D721Med (cell line): ENCODE measurements at regions not wholly inside any gene's neighbourhood (a gene's known extent, or its start where the extent isn't known, plus 50 kb on each side); places are given as distances from the start of the nearest gene placed in this dataset.

ENCODE experiments used
- DNase-seq: peaks from one replicate; pipeline ENCODE4 v3.0.0; 2011; ENCODE audit warnings: low spot score; ENCODE audit not compliant: insufficient read length
- FAIRE-seq: peaks from 2 replicates; lab custom pipeline; 2011; peaks lifted over from hg19 to GRCh38; lab: Jason Lieb, UNC
- TF ChIP-seq, protein P1 (sequence below): IDR thresholded peaks from 2 replicates; pipeline ENCODE4 v1.5.1; 2012; ENCODE audit warnings: mild to moderate bottlenecking, control low read depth; ENCODE audit not compliant: insufficient read depth; ENCODE audit errors: missing control alignments

DNA sequence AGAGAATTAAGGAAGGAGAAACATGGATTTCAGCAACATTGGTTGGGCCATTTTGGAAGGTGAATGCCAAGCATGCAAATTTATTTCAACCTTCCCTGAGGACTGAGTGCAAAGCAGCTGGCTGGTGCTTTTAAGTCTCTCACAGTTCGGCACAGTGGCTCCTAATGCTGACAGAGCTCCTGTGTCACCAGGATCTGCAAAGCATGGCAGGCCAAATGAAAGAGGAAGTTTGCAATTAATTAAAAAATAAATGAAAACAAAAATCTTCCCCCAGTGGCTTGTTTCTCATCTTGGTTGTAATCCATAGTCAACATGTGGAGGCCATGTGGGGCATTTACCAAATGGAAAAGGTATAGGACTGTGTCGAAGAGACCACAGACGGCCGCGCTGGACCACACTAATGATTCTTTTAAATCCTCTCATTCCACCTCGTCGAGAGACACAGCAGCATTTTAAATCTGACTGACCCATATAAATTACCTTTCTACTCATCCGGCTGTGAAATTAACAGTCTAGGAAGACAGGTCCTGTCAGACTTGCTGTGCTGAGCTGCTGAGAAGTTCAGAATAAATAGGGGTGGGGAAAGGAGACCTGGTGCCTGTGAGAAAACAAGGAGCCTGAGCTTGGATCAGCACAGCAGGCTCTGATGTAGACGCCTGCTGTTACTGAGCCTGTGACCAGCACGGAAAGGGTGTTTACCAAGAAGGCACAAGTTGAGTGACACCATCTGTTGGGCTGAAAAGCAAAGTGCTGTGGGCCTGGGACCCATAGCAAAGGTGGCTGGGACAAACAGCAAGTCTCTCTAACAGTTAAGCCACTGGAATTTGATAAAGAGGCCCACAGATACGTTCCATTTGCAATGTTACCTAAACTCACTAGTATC lies 136.0 kb upstream of the COL1A2 start:
- no peak for DNase-seq
- TF ChIP-seq, protein P1, sequence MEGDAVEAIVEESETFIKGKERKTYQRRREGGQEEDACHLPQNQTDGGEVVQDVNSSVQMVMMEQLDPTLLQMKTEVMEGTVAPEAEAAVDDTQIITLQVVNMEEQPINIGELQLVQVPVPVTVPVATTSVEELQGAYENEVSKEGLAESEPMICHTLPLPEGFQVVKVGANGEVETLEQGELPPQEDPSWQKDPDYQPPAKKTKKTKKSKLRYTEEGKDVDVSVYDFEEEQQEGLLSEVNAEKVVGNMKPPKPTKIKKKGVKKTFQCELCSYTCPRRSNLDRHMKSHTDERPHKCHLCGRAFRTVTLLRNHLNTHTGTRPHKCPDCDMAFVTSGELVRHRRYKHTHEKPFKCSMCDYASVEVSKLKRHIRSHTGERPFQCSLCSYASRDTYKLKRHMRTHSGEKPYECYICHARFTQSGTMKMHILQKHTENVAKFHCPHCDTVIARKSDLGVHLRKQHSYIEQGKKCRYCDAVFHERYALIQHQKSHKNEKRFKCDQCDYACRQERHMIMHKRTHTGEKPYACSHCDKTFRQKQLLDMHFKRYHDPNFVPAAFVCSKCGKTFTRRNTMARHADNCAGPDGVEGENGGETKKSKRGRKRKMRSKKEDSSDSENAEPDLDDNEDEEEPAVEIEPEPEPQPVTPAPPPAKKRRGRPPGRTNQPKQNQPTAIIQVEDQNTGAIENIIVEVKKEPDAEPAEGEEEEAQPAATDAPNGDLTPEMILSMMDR = no peak
- FAIRE-seq = no peak

DNA sequence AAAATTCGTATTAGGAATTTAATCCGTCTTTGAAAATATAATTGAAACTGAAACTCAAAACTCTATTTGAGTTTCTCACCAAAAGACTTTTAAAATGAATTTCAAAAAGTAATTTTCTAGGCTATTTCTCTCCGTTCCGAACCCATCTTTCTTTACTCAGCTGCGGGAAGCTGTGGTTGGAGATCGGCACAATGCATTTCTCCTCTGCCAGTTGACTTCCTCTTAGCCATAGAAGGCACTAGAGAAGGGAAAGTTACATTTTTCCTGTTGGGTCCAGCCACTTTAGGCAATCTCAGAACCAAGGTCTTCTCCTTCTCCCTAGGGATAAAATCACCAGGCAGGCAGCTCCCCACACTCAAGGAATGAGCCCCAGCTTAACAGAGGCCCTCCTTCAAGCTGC lies 133.6 kb upstream of the COL1A2 start:
- no peak for DNase-seq
- TF ChIP-seq, protein P1 = no peak
- FAIRE-seq = no peak

DNA sequence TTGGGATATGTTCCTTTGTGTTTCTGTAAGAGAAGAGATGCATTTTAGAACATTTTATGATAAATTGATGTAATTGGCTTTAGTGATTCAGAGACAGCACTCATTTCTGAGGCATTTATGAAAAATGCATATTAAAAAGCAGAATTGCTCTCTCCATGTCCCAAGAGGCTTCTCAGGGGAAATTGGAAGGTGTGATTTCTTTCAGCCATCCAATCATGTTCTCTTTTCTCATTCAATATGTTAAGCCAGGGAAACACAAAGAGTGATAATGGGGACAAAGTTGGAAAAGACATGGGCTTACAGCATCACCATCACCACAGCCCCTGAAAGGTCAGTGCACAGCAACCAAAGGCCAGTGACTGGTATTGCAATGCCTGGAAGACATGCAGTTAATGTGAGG lies 129.9 kb upstream of the COL1A2 start:
- no peak for FAIRE-seq

DNA sequence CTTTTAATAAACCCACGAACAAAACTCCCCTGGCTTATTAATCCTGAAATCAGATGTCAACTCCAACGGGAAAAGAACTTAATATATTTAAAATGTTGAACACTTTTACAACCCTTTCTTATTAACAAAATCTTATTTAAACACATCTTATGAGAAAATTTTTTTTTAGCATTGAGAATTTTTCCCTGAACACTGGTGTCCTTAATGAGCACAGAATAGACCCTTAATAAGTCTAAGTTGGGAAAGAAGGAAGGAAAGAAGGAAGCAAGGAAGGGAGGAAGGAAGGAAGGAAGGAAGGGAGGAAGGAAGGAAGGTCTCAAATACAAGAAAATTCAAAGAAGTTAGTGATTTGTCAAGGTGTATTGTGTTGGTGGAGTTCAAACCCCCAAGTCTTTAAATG lies 129.2 kb upstream of the COL1A2 start:
- DNase-seq (no peak), FAIRE-seq (no peak)
- TF ChIP-seq, protein P1 = no peak

More for the DNA sequence above, 129.9 kb upstream of the COL1A2 start:
- no peak for DNase-seq
- TF ChIP-seq, protein P1 = no peak

DNA sequence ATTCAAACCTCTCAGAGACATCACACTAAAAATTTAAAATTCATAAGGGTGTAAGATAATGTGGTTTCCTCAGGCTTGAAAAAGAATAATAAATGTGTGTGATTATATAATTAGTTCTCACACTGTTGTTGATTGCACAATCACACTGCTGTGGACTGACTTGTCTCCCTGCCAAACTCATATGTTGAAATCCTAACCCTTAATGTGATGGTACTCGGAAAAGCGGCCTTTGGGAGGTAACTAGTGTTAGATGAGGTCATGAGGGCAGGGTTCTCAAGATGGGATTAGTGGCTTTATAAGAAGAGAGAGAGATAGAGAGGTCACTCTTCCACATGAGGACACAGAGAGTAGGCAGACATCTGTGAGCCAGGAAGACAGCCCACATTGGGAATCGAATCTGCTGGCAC lies 128.5 kb upstream of the COL1A2 start:
- DNase-seq (no peak), FAIRE-seq (no peak)
- TF ChIP-seq, protein P1 = no peak

DNA sequence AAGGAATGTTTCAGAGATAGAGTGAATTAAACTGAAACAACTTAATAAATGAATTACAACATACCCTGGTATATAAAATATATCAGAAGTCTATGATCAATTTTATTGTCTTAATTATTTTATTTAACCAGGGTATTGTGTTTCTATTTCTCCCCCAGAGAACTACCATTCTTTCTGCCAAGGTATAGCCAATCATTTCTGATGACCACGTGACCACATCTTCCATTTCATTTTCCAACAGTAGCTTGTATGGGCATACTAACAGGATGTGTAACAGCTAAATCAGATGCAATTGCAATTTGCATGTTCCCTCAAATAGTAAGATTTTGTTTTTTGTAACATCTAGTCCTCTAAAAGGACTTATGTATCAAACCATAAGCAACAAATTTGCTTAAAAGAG lies 123.9 kb upstream of the COL1A2 start:
- TF ChIP-seq, protein P1 = no peak
- no peak for FAIRE-seq
- no peak for DNase-seq
